Skeletal muscle satellite cell (primary cell): ENCODE measurements at regions not wholly inside any gene's neighbourhood (a gene's known extent, or its start where the extent isn't known, plus 50 kb on each side); places are given as distances from the start of the nearest gene placed in this dataset.

Experiments used
- H3K27me3 ChIP-seq: 2 replicates; pipeline ENCODE4 v1.7.0; 2013; ENCODE audit warnings: low read length; ENCODE audit not compliant: control insufficient read depth, insufficient read depth
- H3K36me3 ChIP-seq: 2 replicates; pipeline ENCODE4 v1.7.0; 2013; ENCODE audit warnings: mild to moderate bottlenecking, control low read depth, low read length; ENCODE audit not compliant: insufficient read depth
- H3K4me1 ChIP-seq: 2 replicates; pipeline ENCODE4 v1.7.0; 2013; ENCODE audit warnings: low read length; ENCODE audit not compliant: control insufficient read depth, insufficient read depth
- H3K4me2 ChIP-seq: 2 replicates; pipeline ENCODE4 v1.7.0; 2013; ENCODE audit warnings: mild to moderate bottlenecking, low read length
- H3K4me3 ChIP-seq: 2 replicates; pipeline ENCODE4 v1.7.0; 2013; ENCODE audit warnings: low read length
- H3K9ac ChIP-seq: 2 replicates; pipeline ENCODE4 v1.7.0; 2013; ENCODE audit warnings: mild to moderate bottlenecking, low read depth, low read length, moderate library complexity
- H3K9me3 ChIP-seq: replicated peaks from 2 replicates; pipeline ENCODE4 v1.7.0; 2013; ENCODE audit warnings: mild to moderate bottlenecking, control low read depth, low read length

GRCh38 chr22:47551431-47551775, 789.0 kb downstream of the TBC1D22A start:
- no peak overlapping the region for H3K4me3 ChIP-seq
- H3K27me3 ChIP-seq = no peaks in the 10 kb centered on the region
- no peaks in the 10 kb centered on the region for H3K4me1 ChIP-seq
- H3K9me3 ChIP-seq = peaks cover 3% of the 10 kb centered on the region
- H3K9ac ChIP-seq = no peak overlapping the region
- no peaks in the 10 kb centered on the region for H3K36me3 ChIP-seq
- H3K4me2 ChIP-seq = no peak overlapping the region

GRCh38 chr22:47550524-47551430, 788.3 kb downstream of the TBC1D22A start:
- Histone ChIP-seq H3K9ac (no peak overlapping the region), H3K27me3 (no peaks in the 10 kb centered on the region)

GRCh38 chr22:47549741-47550340, 787.4 kb downstream of the TBC1D22A start:
- Histone ChIP-seq H3K9ac (no peak overlapping the region), H3K4me2 (no peak overlapping the region), H3K9me3 (peaks cover 3% of the 10 kb centered on the region), H3K36me3 (no peaks in the 10 kb centered on the region), H3K27me3 (no peaks in the 10 kb centered on the region), H3K4me1 (no peaks in the 10 kb centered on the region), H3K4me3 (no peak overlapping the region)

More at GRCh38 chr22:47550524-47551430, 788.3 kb downstream of the TBC1D22A start:
- Histone ChIP-seq H3K9me3 (peaks cover 3% of the 10 kb centered on the region), H3K4me2 (no peak overlapping the region), H3K36me3 (no peaks in the 10 kb centered on the region), H3K4me1 (no peaks in the 10 kb centered on the region), H3K4me3 (no peak overlapping the region)

- H3K9ac ChIP-seq = no peak overlapping the region
- H3K4me2 ChIP-seq = no peak overlapping the region
- H3K27me3 ChIP-seq = no peaks in the 10 kb centered on the region
- H3K36me3 ChIP-seq = no peaks in the 10 kb centered on the region
- no peaks in the 10 kb centered on the region for H3K4me1 ChIP-seq
- no peak overlapping the region for H3K4me3 ChIP-seq
- H3K9me3 ChIP-seq = peaks cover 3% of the 10 kb centered on the region
These were observed 786.7 kb downstream of the TBC1D22A start for GRCh38 chr22:47548953-47549740.

- H3K27me3 ChIP-seq = no peaks in the 10 kb centered on the region
- H3K4me1 ChIP-seq = no peaks in the 10 kb centered on the region
- H3K9ac ChIP-seq = no peak overlapping the region
- no peak overlapping the region for H3K4me3 ChIP-seq
- H3K36me3 ChIP-seq = no peaks in the 10 kb centered on the region
- no peak overlapping the region for H3K4me2 ChIP-seq
- H3K9me3 ChIP-seq = peaks cover 3% of the 10 kb centered on the region
These were observed 785.6 kb downstream of the TBC1D22A start for GRCh38 chr22:47547881-47548650.

GRCh38 chr22:47547239-47547661, 784.8 kb downstream of the TBC1D22A start:
- Histone ChIP-seq H3K4me2 (no peak overlapping the region), H3K36me3 (no peaks in the 10 kb centered on the region), H3K9ac (no peak overlapping the region), H3K27me3 (no peaks in the 10 kb centered on the region), H3K9me3 (peaks cover 3% of the 10 kb centered on the region), H3K4me1 (no peaks in the 10 kb centered on the region), H3K4me3 (no peak overlapping the region)

- Histone ChIP-seq H3K4me3 (no peak overlapping the region), H3K9ac (no peak overlapping the region), H3K36me3 (no peaks in the 10 kb centered on the region), H3K4me2 (no peak overlapping the region), H3K4me1 (no peaks in the 10 kb centered on the region), H3K27me3 (no peaks in the 10 kb centered on the region), H3K9me3 (peaks cover 3% of the 10 kb centered on the region)
These were observed 782.2 kb downstream of the TBC1D22A start for GRCh38 chr22:47544696-47545095.

- no peak overlapping the region for H3K4me2 ChIP-seq
- no peaks in the 10 kb centered on the region for H3K36me3 ChIP-seq
- H3K4me3 ChIP-seq = no peak overlapping the region
- no peaks in the 10 kb centered on the region for H3K4me1 ChIP-seq
- peaks cover 5% of the 10 kb centered on the region for H3K9me3 ChIP-seq
- H3K9ac ChIP-seq = no peak overlapping the region
- H3K27me3 ChIP-seq = no peaks in the 10 kb centered on the region
These were observed 781.0 kb downstream of the TBC1D22A start for GRCh38 chr22:47543447-47543846.

- Histone ChIP-seq H3K4me2 (no peak overlapping the region), H3K27me3 (no peaks in the 10 kb centered on the region), H3K4me1 (no peaks in the 10 kb centered on the region), H3K4me3 (no peak overlapping the region), H3K9me3 (peaks cover 14% of the 10 kb centered on the region), H3K36me3 (no peaks in the 10 kb centered on the region), H3K9ac (no peak overlapping the region)
These were observed 777.6 kb downstream of the TBC1D22A start for GRCh38 chr22:47540011-47540410.

GRCh38 chr22:47539374-47539773, 776.9 kb downstream of the TBC1D22A start:
- H3K4me1 ChIP-seq = no peaks in the 10 kb centered on the region
- no peak overlapping the region for H3K4me3 ChIP-seq
- H3K36me3 ChIP-seq = no peaks in the 10 kb centered on the region
- H3K4me2 ChIP-seq = no peak overlapping the region
- no peak overlapping the region for H3K9ac ChIP-seq
- H3K27me3 ChIP-seq = no peaks in the 10 kb centered on the region
- peaks cover 17% of the 10 kb centered on the region for H3K9me3 ChIP-seq

- H3K9ac ChIP-seq = no peak overlapping the region
- H3K4me2 ChIP-seq = no peak overlapping the region
These were observed 773.2 kb downstream of the TBC1D22A start for GRCh38 chr22:47535681-47536080.

More at GRCh38 chr22:47535681-47536080, 773.2 kb downstream of the TBC1D22A start:
- peaks cover 20% of the 10 kb centered on the region for H3K9me3 ChIP-seq
- H3K4me3 ChIP-seq = no peak overlapping the region
- no peaks in the 10 kb centered on the region for H3K36me3 ChIP-seq
- H3K27me3 ChIP-seq = no peaks in the 10 kb centered on the region
- H3K4me1 ChIP-seq = no peaks in the 10 kb centered on the region
